HG02884 (cell line): ENCODE measurements at regions not wholly inside any gene's neighbourhood (a gene's known extent, or its start where the extent isn't known, plus 50 kb on each side); places are given as distances from the start of the nearest gene placed in this dataset.

ENCODE experiments used
- ATAC-seq: cut with Tn5 transposase; IDR thresholded peaks from one replicate; pipeline ENCODE4 v1.9.1; 2021; ENCODE audit warnings: mild to moderate bottlenecking, moderate library complexity; ENCODE audit not compliant: unreplicated experiment

DNA sequence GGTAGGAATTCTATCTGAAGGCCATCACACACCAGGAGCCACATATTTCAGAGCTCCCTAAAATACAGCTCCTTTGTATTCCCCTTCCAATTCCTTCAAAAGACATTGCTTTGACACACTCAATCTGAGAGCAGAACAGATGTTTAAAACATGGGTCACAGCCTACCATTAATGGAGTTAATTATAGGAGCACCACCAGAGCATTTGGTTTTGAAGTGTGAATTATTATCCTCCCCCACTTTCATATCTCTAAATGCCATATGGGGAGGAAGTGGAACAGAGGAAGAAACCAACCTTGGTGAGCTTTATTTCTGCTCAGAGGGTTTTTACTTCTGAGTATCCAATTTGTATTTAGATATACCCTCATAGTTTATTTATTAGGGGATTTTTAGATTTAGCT lies 50.7 kb upstream of the TNFRSF21 start:
- ATAC-seq = peak; percentile 45

DNA sequence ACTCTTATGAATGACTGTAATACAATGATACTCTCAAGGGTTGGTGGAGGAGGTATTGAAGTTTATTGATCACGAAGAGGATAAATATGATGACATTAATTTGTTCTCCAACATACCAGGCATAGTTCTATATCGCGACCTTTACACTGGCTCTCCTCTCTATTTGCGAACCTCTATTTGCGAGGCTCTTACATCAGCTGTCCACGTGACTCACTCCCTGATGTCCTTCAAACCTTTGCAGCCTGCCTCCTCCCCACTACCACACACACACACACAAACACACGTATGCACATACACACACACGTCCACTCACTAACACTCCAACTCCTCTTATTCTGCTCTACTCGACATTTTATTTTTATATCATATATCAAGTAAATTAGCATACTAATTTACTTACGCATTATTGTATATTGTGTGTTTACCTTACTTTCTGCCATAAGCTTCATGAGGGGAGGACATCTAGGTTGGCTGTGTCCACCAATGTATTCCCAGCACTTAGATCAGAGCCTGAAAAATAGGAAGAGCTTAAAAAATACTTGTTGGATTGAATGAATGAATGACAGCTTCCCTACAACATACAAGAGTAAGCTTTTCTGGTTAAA lies 53.3 kb upstream of the TNFRSF21 start:
- no peak for ATAC-seq

DNA sequence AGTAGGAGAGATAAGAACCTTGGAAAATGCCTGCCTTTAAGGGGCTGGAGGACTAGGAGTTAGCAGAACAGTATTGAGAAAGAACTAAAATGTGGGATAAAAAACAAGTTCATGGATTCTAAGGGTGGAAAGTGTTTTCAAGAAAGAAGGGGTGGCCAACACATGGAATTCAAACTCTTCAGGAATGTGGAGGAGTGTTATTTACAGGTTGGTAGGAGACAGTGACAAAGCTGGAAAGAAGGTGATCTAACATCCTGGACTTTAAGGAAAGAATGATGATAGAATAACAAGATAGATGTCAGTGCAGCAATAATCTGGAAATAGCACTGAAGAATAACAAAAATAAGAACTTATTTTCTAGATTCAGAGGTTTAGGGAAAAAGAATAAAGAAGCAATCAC lies 54.0 kb upstream of the TNFRSF21 start:
- ATAC-seq = no peak

GRCh38 chr6:47366335-47366890 lies 56.7 kb upstream of the TNFRSF21 start:
- no peak for ATAC-seq

DNA sequence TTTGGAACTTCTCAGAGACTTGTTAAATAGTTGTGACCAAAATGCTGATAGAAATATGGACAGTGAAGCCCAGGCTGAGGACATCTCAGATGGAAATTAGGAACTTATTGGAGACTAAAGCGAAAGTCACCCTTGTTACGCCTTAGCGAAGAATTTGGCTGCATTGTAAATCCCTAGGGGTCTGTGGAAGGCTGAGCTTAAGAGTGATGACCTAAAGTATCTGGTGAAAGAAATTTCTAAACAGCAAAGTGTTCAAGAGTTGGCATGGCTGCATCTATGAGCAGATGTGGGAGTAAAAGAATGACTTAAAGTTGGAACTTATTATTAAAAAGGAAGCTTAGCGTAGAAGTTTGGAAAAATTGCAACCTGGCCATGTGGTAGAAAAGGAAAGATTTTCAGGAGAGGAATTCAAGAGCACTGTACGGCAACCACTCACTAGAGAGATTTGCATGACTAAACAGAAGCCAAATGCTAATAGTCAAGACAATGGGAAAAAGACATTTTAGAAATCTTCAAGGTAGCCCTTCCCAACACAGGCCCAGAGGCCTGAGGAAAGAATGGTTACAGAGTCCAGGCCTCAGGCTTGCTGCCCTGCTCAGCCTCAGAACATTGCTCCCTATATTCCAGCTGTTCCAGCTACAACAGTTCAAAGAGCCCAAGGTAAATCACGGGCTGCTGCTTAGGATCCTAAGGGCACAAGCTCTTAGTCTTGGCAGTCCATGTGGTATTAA lies 61.6 kb upstream of the TNFRSF21 start:
- ATAC-seq = no peak

- no peak for ATAC-seq
Observed at GRCh38 chr6:47371870-47372255, 62.2 kb upstream of the TNFRSF21 start.

- no peak for ATAC-seq
Observed at GRCh38 chr6:47372318-47372717, 62.6 kb upstream of the TNFRSF21 start.

DNA sequence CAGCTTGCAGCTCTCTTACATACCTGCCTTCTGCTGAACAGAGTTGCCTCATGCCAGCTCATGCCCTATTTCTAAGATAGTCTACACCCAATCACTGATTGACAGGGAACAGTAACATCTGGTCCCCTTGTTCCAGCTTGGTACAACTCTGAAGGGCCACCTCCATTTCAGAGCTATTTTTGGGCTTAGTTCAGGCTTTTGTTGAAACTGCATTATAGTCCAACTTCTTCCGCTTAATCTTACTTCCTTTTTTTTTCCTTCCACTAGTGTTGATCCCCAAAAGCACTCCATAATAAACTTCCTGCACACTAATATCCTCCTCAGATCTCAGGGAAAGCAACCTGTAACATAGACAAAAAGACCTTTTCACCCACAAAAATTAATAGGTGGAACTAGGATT lies 65.7 kb upstream of the TNFRSF21 start:
- ATAC-seq = no peak

GRCh38 chr6:47376930-47377329 lies 67.2 kb upstream of the TNFRSF21 start:
- peak; percentile 75 for ATAC-seq

- no peak for ATAC-seq
Observed at GRCh38 chr6:47377971-47378370, 68.3 kb upstream of the TNFRSF21 start.

DNA sequence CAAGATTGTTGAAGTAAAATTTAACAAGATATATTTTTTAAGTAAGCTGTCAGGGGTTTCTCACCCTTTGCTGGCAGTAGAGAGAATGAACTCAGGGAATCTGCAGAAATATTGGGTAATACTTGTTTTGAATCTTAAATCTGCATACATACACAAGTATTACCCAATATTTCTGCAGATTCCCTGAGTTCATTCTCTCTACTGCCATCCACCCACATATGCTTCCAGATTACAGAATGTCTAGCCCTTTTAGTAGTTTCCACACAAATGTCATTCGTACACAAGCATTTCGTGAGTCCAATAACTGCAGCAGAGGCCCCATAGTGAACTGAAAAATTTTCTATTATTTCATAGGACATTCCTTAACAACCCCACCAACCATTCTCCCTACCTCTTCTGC lies 69.6 kb upstream of the TNFRSF21 start:
- no peak for ATAC-seq

- ATAC-seq = no peak
Observed at GRCh38 chr6:47380251-47380650, 70.5 kb upstream of the TNFRSF21 start.

GRCh38 chr6:47381036-47381435 lies 71.3 kb upstream of the TNFRSF21 start:
- ATAC-seq = no peak

GRCh38 chr6:47383360-47383759 lies 73.7 kb upstream of the TNFRSF21 start:
- no peak for ATAC-seq

- no peak for ATAC-seq
Observed at GRCh38 chr6:47391675-47392074, 82.0 kb upstream of the TNFRSF21 start.

GRCh38 chr6:47392251-47392650 lies 82.5 kb upstream of the TNFRSF21 start:
- no peak for ATAC-seq

DNA sequence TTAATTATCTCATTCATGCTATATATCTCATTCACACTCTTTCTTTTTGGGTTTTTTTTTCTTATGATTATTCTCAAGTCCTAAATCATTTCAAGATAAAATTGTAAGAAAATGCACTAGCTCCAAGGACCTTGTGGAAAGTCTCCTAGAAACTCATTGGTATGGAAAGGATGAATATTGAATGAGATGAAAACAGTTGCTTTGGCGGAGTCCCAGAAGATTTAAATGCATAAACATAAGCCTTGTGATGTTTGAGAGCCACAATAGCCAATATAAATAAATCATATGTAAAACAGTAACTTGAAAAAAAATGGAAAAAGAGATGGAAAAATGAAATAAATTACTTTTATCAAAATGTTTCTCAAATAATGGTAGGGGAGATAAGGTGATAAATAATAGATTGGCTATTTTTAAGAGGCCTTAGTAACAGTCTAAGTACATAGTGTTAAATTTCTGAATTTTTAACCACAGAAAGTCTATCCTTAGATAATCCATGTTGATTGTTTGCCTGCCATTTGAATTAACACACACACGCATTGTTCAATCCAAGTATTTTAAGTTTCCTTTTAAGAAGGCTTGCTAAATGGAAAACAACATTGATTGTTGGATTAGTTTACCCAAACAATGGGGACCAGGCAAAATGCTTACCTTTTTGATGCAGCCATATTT lies 81.1 kb upstream of the CD2AP start:
- no peak for ATAC-seq

DNA sequence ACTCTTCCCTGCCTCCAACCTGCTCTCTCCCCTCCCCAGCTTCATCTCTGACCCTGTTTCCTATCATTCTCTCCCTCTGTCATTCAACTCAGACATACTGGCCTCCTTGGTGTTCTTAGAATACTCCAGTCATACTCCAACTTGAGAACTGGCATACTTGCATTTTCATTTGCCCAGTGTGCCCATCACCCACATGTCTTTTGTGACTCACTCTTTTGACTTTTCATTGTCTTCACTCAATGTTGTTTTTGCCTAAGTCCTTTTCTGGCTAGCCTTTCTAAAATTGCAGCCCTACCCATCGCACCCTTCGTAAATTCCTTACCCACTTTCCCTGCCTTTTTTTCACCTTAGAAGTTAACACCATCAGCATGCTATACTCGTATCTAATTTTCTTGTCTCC lies 77.0 kb upstream of the CD2AP start:
- ATAC-seq = no peak

DNA sequence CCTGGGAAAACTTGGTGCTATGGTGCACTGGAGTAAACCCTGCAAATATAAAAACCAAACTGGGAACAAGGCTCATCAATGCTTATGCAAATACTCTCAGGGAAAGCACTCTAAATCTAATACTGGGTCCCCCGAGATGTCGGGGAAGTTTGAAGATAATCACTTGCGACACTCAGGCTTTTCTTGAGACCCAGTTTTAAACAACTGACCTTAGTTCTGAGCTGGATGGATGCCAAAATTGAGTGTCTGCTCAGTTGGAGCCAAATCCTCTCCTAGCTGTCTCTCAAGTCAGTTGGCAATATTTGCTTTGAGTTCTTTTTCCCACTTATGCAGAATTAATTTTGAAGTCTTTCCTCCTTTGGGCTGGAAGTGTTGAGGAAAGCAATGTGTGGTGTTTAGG lies 75.5 kb upstream of the CD2AP start:
- no peak for ATAC-seq

DNA sequence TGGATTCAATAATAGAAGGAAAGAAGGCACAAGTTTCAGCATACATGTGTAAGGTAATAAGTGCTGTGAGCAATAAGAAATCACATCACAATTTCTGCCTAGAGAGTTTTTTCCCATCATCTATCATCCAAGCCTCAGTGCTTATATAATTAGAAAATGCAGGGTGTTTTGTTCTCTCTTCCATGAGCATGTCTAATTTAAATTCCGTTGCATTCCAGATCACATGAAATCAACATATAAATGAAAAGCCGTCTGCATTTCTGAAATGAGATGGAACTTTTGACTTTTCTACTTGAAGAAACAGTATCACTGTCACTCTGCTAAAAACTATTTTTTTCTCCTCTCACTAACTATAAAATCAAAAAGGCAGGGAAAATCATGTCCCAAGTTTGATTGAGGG lies 74.5 kb upstream of the CD2AP start:
- no peak for ATAC-seq

DNA sequence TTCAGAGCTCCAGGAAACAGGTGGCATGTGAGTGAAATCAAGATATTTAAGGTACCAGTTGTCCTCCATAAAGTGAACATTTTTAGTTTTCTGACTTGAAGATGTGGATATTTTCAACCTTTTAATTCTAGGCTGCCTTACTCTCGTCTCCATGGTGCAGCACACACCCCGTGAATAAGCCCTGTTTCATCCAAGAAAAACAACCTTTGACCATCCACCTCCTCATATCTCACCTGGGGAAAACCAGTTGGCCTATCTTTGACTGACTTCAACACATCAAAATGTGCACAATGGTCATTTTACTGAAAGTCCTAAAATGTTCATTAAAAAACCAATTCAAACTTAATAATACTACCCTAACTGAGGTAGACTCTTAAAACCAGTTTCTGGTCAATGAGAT lies 73.8 kb upstream of the CD2AP start:
- no peak for ATAC-seq

DNA sequence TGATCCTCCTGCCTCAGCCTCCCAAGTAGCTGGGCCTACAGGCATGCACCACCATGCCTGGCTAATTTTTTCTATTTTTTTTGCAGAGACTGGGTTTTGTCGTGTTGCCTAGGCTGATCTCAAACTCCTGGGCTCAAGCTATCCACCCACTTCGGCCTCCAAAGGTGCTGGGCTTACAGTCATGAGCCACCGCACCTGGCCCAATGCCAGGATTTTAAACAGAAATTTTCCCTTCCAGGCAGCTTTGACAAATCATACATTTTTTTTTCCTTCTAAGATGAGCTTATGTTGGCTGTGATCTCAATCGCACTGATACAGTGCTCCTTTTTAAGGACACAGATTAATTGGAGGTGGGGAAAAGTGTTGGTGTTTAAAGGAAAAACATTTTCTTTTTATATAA lies 73.2 kb upstream of the CD2AP start:
- no peak for ATAC-seq
